Prostate gland (tissue), 2 donors: ENCODE measurements at regions not wholly inside any gene's neighbourhood (a gene's known extent, or its start where the extent isn't known, plus 50 kb on each side); places are given as distances from the start of the nearest gene placed in this dataset.

Experiments
- POLR2AphosphoS5 ChIP-seq: sonication (generic); formaldehyde crosslinking; IDR thresholded peaks from one replicate; pipeline ENCODE4 v1.6.1; 2017; ENCODE audit warnings: antibody characterized with exemption
- TF ChIP-seq, protein P1 (sequence below), 4 experiments: fragments of 200-600 bp in 2 of 4; fragments of 450-650 bp in 2 of 4; sonication (generic) in 2 of 4; IDR thresholded peaks; 1 replicate in 3 of 4; 2 replicates in 1 of 4; pipeline ENCODE4 v1.5.1; 2016 to 2019; ENCODE audit warnings: antibody characterized with exemption in 4 of 4, mild to moderate bottlenecking in 2 of 4, moderate library complexity in 2 of 4

DNA sequence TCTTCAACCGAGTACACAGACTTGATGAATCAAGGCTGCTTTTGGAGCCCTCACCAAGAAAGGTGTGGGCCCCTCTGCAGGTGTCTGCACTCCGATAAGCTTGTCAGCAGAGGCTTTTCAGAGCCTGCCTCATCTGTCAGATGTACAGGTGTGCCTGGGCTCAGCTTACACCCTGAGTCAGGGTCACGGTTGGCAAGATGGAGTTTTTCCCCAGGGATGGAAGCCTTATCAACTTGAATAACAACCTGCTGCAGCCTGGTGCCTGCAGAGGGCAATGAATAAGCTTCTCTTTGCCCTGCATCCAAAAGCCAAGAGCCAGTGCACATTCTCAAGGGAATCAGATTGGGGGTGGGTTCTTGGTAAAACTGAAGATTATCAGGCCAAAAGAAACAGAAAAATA, 427.1 kb downstream of the CD83 start:
- TF ChIP-seq, protein P1, sequence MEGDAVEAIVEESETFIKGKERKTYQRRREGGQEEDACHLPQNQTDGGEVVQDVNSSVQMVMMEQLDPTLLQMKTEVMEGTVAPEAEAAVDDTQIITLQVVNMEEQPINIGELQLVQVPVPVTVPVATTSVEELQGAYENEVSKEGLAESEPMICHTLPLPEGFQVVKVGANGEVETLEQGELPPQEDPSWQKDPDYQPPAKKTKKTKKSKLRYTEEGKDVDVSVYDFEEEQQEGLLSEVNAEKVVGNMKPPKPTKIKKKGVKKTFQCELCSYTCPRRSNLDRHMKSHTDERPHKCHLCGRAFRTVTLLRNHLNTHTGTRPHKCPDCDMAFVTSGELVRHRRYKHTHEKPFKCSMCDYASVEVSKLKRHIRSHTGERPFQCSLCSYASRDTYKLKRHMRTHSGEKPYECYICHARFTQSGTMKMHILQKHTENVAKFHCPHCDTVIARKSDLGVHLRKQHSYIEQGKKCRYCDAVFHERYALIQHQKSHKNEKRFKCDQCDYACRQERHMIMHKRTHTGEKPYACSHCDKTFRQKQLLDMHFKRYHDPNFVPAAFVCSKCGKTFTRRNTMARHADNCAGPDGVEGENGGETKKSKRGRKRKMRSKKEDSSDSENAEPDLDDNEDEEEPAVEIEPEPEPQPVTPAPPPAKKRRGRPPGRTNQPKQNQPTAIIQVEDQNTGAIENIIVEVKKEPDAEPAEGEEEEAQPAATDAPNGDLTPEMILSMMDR (IDR thresholded peaks at IDR 0.05) = no peak
- TF ChIP-seq POLR2AphosphoS5 = no peak
